ENCODE measurements at regions not wholly inside any gene's neighbourhood (a gene's known extent, or its start where the extent isn't known, plus 50 kb on each side); places are given as distances from the start of the nearest gene placed in this dataset.

DNA sequence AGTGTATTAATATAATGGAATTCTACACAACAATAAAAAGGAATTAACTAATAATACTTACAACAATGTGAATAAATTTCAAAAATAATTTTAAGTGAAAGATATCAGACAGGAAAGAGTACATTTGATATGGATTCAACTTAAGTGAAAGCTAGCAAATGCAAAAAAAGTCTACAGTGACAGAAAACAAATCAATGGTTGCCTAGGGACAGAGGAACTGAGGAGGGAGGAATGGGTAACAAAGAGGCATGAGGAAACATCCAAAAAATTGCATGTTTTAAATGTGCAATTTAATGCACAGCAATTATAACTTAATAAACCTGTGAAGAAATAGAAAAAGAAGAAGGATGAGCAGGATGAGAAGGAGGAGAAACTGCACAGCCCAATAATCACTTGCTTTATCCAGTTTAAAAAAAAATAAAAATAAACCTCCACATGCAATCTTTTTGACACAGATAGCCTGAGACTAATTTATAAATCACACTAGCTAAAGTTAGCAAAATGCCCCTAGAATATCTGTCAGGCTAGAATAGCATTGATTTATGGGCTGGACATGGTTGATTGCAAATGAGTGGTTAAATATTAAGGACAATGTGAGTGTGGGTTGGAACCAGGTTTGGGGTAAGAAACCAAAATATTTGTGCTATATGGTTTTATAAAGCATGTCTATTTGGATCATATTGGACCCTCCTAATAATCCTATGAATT, 1089.1 kb downstream of the TRHDE start:
- no peak for TF ChIP-seq POLR2A (IDR thresholded peaks at IDR 0.05)
- TF ChIP-seq, protein P1, sequence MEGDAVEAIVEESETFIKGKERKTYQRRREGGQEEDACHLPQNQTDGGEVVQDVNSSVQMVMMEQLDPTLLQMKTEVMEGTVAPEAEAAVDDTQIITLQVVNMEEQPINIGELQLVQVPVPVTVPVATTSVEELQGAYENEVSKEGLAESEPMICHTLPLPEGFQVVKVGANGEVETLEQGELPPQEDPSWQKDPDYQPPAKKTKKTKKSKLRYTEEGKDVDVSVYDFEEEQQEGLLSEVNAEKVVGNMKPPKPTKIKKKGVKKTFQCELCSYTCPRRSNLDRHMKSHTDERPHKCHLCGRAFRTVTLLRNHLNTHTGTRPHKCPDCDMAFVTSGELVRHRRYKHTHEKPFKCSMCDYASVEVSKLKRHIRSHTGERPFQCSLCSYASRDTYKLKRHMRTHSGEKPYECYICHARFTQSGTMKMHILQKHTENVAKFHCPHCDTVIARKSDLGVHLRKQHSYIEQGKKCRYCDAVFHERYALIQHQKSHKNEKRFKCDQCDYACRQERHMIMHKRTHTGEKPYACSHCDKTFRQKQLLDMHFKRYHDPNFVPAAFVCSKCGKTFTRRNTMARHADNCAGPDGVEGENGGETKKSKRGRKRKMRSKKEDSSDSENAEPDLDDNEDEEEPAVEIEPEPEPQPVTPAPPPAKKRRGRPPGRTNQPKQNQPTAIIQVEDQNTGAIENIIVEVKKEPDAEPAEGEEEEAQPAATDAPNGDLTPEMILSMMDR (IDR thresholded peaks at IDR 0.05) = no peak

Measured in testis (tissue), 2 donors.